ENCODE measurements at regions not wholly inside any gene's neighbourhood (a gene's known extent, or its start where the extent isn't known, plus 50 kb on each side); places are given as distances from the start of the nearest gene placed in this dataset.

DNA sequence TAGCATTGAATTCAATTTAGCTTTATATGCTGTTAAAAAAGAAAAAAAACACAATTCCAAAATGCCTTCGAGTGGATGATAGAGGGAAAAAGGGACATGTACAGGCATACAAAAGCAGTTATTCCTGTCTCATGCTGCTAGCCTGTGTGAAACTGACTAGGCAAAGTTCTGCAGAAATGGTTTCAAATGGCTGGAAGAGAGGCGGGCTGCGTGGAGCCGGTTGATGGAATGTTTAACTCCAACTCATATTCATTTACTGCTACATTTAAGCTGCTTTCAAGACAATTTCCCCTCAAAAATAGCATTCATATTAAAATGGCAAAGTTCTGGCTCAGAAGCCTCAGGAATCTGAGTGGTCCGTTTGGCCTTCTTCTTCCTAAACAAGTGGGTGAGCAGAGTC, 143.8 kb upstream of the PPARGC1A start:
- no peak for DNase-seq

GRCh38 chr4:24032371-24032989, 142.6 kb upstream of the PPARGC1A start:
- no peak for DNase-seq

GRCh38 chr4:24026596-24026995, 136.7 kb upstream of the PPARGC1A start:
- no peak for DNase-seq

- DNase-seq, result no peak
Measured at GRCh38 chr4:24024605-24025004, 134.8 kb upstream of the PPARGC1A start.

DNA sequence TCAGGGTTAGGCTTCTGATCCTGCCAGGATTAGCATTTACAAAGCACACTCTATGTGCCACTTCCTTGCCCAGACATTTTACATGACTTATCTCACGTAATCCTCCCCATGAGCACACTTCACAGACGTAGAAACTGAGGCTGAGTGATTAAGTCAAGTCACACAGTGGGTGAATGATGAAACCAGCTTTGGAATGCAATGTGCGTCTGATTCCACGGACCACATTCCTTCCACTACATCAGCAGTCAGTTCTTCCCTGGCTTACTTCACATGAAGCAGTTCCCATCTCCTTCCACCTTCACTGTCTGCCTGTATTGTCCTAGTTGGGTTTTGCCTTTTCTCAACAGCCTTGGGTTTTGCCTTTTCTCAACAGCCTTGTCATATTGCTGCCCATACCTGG, 134.3 kb upstream of the PPARGC1A start:
- DNase-seq, result no peak

- no peak for DNase-seq
Measured at GRCh38 chr4:24015782-24016181, 125.9 kb upstream of the PPARGC1A start.

- DNase-seq, result no peak
Measured at GRCh38 chr4:24013668-24014422, 124.0 kb upstream of the PPARGC1A start.

DNA sequence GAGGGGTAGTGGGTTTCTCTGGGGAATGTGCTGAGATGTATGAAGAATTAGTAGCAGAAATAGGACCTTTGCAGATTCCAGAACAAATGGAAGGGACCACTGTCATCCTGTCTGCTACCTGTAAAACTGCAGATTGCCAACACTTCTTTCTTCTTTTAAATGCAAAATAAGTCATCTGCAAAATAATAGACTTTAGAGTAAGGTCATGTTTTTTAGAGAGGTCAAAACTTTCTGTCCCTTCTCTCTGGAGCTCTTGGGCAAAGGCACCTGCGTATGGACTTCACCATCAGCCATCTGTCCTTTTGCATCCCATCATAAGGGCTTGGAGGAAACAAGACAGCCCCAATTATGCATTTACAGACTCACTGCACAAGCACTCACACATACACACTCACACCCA, 121.1 kb upstream of the PPARGC1A start:
- no peak for DNase-seq

DNA sequence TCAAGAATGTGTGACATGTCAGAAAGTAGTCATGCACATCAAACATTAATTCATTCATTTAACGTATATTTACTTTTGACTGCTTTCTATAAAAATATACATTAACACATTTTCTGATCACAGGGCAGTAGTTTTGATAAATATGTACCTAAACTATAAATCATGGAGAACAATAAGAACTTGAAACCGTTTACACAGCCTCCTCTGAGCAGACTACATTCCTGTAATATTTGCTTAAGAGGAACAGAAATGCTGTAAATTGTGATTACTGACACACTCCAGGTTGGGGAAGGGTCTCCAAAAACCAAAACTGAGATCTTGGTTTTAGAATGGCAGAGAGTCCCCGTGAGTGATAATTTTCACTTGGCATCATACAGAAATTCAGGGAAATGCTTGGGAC, 120.7 kb upstream of the PPARGC1A start:
- DNase-seq, result no peak

DNA sequence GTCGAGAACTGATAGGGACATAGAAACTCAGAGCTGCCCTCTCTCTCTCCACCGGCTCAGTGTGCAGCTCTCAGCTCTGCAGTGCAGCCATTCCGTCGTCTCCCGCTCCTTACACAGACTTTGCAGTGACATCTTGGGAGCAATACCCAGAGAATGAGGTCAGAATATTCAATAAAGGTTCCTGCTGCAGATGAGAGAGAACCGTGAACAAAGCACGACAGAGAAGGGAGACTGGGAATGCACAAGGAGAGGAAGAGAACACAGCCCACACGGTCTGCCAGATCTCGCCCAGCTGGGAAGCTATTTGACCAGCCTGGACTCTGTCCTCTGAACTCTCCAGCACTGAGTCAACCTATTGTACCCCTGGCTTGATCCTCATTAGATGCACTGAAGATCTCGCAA, 118.0 kb upstream of the PPARGC1A start:
- DNase-seq, result no peak

GRCh38 chr4:24006269-24006668, 116.4 kb upstream of the PPARGC1A start:
- DNase-seq, result no peak

DNA sequence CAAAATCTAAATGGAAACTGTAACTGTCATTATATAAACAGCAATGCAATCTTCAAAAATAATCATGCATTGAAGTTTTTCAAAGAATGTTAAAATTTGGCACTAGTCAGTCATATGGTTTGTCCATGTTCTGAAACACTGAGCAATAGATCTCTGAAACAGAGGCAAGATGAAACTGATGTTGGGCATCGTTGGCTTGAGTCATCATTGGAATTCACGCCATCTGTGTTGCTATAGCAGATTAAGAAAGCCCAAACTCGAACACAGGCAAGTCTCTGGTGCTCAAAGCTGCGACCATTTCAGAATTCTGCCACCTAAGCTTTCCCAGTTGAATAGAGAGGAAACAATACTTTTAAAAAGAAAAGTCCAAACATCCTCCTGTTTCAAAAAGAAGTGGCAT, 114.1 kb upstream of the PPARGC1A start:
- no peak for DNase-seq

- no peak for DNase-seq
Measured at GRCh38 chr4:24003496-24003895, 113.6 kb upstream of the PPARGC1A start.

DNA sequence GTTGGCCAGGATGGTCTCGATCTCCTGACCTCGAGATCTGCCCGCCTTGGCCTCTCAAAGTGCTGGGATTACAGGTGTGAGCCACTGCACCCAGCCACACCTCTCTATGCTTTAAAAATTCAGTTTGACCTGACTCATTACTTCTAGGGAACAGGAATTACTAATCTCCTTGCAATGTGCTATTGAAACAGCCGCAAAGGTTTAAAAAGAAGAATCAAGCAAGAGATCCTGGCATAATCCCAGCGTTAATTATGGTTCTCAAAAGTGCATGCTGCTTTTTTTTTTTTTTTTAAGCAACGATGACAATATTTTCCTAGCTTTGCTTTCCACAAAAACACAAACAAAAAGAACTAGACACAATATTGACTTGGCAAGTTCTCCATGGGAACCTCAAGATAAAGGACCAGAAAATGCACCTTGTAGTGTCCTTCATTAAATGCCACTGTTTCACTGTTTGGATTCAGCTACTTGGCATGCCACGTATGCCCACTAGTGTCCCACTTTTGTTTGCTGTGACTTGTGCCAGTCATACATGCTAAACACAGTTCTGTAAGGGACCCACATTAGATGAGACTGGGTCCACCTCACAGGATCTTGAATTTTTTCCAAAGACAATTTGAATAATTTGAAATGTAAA, 112.6 kb upstream of the PPARGC1A start:
- no peak for DNase-seq

- no peak for DNase-seq
Measured at GRCh38 chr4:24001486-24002329, 111.9 kb upstream of the PPARGC1A start.

- no peak for DNase-seq
Measured at GRCh38 chr4:24000470-24000831, 110.6 kb upstream of the PPARGC1A start.

DNA sequence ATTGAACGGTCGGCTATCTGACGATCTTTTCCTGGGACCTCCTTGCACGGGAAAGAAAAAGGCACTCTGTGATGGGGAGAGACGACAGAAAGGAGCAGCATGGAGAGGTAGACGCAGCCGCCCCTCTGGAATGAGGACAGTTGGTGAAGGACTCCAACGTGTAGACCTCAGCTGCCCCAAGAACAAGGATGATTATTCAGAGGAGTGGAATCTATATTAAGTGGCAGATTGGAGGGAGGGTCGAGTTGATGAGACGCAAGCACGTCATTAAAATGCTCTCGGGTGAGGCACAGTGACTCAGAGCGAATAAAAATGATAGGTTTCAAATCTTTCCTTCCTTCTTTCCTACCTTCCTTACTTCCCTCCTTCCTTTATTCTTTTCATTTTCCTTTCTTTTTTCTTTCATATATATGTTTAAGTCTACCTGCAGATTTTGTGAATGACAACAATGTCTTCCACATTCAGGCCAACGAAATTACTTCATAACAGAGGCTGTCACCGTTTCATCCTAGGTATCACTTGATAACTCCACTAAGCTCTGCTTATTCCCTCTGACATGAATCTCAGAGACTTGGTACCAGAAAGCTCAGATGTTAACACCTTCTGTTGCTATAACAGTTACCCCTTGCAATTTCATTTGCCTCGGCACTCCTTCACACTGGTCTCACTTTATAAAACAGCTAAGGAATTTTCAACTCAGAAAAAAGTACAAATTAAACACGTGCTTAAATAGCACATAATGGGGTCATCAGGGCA, 110.0 kb upstream of the PPARGC1A start:
- DNase-seq, result no peak

- DNase-seq, result no peak
Measured at GRCh38 chr4:23993373-23993772, 103.5 kb upstream of the PPARGC1A start.

DNA sequence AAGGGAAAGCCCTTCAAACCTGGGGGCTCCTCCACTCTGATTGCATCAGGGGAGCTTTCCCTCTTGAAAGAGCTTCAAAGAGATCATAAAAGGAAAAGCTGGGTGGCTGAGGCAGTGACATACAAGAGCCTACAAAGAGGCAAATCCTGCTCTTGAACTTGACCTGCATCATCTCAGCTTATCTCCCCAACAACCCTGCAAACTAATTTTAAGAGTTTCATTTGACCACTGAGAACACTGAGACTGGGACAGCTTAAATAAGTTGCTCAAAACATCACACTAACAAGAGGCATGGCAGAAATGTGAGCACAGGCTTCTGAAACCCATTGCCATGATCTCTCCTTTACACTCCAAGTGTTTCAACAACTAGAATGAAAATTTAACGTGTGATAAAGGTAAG, 101.6 kb upstream of the PPARGC1A start:
- no peak for DNase-seq

DNA sequence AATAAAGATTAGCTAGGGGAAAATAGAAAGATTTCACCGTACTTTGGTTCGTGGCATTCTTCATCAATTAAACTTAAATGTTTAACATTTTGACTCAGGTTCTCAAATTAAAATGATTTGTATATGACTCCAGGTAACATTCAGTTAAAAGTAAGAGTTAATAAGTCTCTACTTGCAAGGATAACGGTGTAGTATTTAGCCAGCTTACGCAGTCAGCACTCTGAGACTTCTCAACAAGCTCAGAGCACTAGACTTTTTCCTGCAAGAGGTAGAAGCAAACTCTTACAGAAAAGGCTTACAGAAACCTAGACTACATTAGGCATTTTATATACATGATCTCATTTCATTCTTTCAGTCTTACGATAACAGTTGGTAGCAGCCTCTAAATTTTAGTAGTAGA, 96.4 kb upstream of the PPARGC1A start:
- no peak for DNase-seq

- DNase-seq, result no peak
Measured at GRCh38 chr4:23981328-23981727, 91.5 kb upstream of the PPARGC1A start.

DNA sequence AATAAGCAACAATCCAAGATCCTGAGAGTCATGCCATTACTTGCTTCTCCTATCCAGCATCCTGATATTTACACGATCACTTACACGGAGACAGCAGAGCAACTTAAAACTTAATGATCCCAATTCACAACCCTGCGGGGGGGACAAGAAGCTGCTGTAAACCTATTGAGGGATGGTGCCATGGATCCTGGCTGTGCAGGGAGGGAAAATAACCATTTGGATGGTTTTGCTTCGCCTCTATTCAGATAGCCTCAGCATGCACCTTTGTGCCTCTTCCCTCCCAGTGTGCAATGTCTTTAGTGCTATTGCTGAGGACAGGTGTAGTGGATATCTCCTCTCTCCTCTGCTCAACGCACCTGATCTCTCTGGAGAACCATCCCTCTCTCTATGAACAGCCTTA, 89.7 kb upstream of the PPARGC1A start:
- DNase-seq, result no peak

DNA sequence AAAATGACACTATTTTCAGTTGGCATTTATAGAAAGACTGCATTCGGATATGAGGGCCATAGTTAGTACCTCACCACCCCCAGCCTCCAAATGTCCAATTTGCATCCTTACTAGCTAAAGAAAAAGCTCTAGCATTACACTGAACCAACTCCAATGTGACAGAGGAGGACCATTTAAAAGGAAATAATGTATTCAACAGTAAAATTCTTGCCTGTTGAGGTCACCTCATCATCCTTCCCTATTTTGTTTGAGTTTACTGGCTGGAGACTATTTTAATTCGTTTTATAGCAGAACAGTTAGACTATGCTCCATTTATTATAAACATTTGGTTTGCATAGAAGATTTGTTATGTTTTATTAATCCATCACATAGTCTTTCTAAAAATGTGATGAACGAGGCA, 88.2 kb upstream of the PPARGC1A start:
- DNase-seq, result no peak

Measured in CD4-positive, alpha-beta T cell treated with Interleukin-15 for 1 hour (primary cell).